Vagina (tissue), 2 donors: ENCODE measurements at regions not wholly inside any gene's neighbourhood (a gene's known extent, or its start where the extent isn't known, plus 50 kb on each side); places are given as distances from the start of the nearest gene placed in this dataset.

ENCODE experiments used
- CTCF ChIP-seq, 3 experiments: fragments of 450-650 bp in 2 of 3; fragments of 200-600 bp in 1 of 3; sonication (generic) in 1 of 3; IDR thresholded peaks; one replicate each; pipeline ENCODE4 v1.5.1; 2017 to 2019; ENCODE audit warnings: antibody characterized with exemption in 3 of 3, mild to moderate bottlenecking in 2 of 3, moderate library complexity in 2 of 3
- POLR2A ChIP-seq, 2 donors: fragments of 450-650 bp; IDR thresholded peaks; one replicate each; pipeline ENCODE4 v1.6.1; 2017; ENCODE audit warnings: antibody characterized with exemption in 2 of 2, mild to moderate bottlenecking in 2 of 2, moderate library complexity in 2 of 2
- POLR2AphosphoS5 ChIP-seq, 2 donors: sonication (generic); formaldehyde crosslinking; IDR thresholded peaks; one replicate each; pipeline ENCODE4 v1.9.0; 2017; ENCODE audit warnings: antibody characterized with exemption in 2 of 2, mild to moderate bottlenecking in 2 of 2, low read depth in 1 of 2; ENCODE audit not compliant: insufficient read depth in 1 of 2

DNA sequence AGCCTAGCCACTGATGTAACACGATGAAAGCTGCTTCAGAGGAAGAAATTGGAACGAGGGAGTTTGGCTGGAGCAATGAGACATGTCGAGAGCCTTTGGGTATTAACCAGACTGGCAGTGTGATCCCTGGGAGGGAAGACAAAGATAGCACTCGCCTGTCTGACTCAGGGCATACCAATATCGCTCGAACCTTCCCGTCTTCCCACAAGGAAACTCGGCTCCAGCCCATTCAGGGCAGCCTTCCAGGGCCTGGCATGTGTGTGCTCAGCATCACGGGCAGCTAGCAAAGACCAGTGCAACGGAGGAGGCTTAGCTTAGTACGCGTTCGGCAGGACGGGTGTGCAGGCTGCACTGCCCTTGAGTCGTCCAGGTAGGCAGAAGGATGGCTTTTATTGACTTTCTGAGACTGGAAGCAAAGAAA, 356.9 kb upstream of the WWC1 start:
- peak in 1 of 2 donors; percentile 7 for TF ChIP-seq POLR2AphosphoS5 (IDR thresholded peaks at IDR 0.05; ENCODE audit: insufficient read depth in 1 of 2, low read depth in 1 of 2)
- no peak for TF ChIP-seq CTCF (IDR thresholded peaks at IDR 0.05)
- TF ChIP-seq POLR2A (IDR thresholded peaks at IDR 0.05): no peak
